GM18519 (cell line): ENCODE measurements at regions not wholly inside any gene's neighbourhood (a gene's known extent, or its start where the extent isn't known, plus 50 kb on each side); places are given as distances from the start of the nearest gene placed in this dataset.

Experiments used
- ATAC-seq: cut with Tn5 transposase; IDR thresholded peaks from one replicate; pipeline ENCODE4 v1.9.1; 2021; ENCODE audit warnings: mild to moderate bottlenecking, moderate library complexity; ENCODE audit not compliant: unreplicated experiment, low FRiP score

- ATAC-seq, result no peak
Observed at GRCh38 chr4:114481856-114482255, 116.8 kb upstream of the UGT8 start.

- no peak for ATAC-seq
Observed at GRCh38 chr4:114487101-114487500, 111.5 kb upstream of the UGT8 start.

GRCh38 chr4:114488301-114488982, 110.2 kb upstream of the UGT8 start:
- ATAC-seq, result no peak

GRCh38 chr4:114494246-114494803, 104.3 kb upstream of the UGT8 start:
- no peak for ATAC-seq

- ATAC-seq, result no peak
Observed at GRCh38 chr4:114495471-114495928, 103.1 kb upstream of the UGT8 start.

GRCh38 chr4:114497116-114497515, 101.5 kb upstream of the UGT8 start:
- ATAC-seq, result no peak

GRCh38 chr4:114509340-114509739, 89.3 kb upstream of the UGT8 start:
- ATAC-seq, result no peak

GRCh38 chr4:114512595-114513295, 85.9 kb upstream of the UGT8 start:
- ATAC-seq, result no peak

GRCh38 chr4:114519368-114519767, 79.2 kb upstream of the UGT8 start:
- no peak for ATAC-seq

GRCh38 chr4:114527170-114527569, 71.4 kb upstream of the UGT8 start:
- no peak for ATAC-seq

GRCh38 chr4:114527637-114528036, 71.0 kb upstream of the UGT8 start:
- no peak for ATAC-seq

- no peak for ATAC-seq
Observed at GRCh38 chr4:114535725-114536124, 62.9 kb upstream of the UGT8 start.

GRCh38 chr4:114537352-114537751, 61.3 kb upstream of the UGT8 start:
- no peak for ATAC-seq

GRCh38 chr4:114538012-114538617, 60.5 kb upstream of the UGT8 start:
- ATAC-seq, result no peak

GRCh38 chr4:114539985-114540384, 58.6 kb upstream of the UGT8 start:
- no peak for ATAC-seq

- ATAC-seq, result peak; percentile 82
Observed at GRCh38 chr4:114547340-114548134, 51.1 kb upstream of the UGT8 start.
